Right renal pelvis (tissue), 4 donors: ENCODE measurements at regions not wholly inside any gene's neighbourhood (a gene's known extent, or its start where the extent isn't known, plus 50 kb on each side); places are given as distances from the start of the nearest gene placed in this dataset.

Experiments used
- DNase-seq, 4 donors: peaks; one replicate each; pipeline ENCODE4 v3.0.0-alpha.2; 2013; ENCODE audit warnings: low read depth in 4 of 4, low spot score in 3 of 4, missing footprints in 1 of 4

DNA sequence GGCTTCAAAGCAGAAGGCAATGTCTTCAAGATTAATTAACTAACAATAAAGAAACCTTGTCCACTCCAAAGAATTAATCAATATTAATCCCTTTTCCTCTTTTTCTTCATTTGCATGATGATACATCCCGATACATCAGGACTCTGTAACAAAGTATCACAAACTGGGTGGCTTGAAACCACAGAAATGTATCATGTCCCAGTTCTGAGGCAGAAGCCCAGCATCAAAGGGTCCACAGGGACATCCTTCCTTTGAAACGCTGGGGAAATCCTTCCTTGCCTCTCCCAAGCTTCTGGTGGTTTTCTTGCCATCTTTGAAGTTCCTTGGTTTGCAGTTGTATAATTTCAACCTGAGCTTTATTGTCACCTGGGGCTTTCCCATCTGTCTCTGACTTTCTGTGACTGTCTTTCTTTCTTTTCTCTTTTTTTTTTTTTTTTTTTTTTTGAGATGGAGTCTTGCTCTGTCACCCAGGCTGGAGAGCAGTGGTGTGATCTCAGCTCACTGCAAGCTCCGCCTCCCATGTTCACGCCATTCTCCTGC is 210.2 kb upstream of the ADARB2 start:
- no peak for DNase-seq

DNA sequence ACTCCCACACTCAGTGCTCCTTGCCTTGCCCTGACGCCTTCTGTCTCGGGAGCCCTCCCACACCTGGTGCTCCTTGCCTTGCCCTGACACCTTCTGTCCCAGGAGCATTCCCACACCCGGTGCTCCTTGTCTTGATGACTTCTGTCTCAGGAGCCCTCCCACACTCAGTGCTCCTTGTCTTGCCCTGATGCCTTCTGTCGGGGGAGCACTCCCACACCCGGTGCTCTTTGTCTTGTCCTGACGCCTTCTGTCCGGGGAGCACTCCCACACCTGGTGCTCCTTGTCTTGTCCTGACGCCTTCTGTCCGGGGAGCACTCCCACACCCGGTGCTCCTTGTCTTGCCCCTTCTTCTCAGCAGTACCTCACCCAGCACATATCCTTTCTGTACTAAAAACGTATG is 207.2 kb upstream of the ADARB2 start:
- DNase-seq, result no peak

DNA sequence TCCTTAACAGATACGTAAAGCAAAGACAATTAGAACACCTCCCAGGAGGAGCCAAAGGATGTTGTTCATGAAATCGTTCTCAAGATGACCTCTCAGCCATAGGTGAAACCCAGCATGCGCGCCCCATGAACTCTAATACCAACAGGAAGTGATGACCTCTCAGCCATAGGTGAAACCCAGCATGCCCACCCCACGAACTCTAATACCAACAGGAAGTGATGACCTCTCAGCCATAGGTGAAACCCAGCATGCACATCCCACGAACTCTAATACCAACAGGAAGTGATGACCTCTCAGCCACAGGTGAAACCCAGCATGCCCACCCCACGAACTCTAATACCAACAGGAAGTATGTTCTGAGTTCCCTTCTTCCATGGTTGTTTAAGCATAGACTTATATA is 205.2 kb upstream of the ADARB2 start:
- no peak for DNase-seq

DNA sequence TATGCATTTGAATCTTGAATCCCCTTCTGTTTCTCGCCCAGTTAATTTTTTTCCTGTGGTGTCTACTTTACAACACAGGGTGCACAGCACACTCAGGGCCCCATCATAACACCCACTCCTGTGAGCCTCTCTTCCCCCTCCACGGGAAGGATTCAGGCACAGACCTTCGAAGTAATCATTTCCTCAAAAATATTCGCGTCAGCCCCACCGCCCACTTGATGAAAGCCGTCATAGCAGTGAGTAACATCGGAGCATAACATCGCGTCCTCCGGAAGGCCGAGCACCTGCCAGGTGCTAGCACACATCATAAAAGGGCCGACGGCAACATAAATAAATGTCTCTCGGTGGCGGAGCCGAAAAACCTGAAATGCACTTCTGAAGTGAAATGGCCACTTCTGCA is 201.7 kb upstream of the ADARB2 start:
- DNase-seq, result no peak

DNA sequence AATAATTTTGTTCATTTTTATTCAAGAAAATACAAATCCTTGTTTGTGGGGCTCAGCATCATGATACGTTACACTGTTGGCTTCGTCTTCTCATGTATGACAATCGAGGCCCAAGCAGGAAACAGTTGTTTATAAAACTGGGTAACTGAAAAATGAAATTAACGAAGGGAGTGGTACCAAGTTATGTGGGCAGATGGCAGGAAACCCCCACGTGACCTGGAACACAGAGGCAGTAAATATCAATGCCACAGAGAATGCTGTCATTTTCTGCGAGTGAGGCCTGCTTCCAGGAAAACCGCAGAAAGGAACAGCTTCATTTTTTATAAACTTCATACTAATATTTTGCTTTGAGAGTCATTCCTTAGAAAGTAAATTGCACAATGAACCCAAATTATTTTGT is 201.0 kb upstream of the ADARB2 start:
- DNase-seq, result no peak

DNA sequence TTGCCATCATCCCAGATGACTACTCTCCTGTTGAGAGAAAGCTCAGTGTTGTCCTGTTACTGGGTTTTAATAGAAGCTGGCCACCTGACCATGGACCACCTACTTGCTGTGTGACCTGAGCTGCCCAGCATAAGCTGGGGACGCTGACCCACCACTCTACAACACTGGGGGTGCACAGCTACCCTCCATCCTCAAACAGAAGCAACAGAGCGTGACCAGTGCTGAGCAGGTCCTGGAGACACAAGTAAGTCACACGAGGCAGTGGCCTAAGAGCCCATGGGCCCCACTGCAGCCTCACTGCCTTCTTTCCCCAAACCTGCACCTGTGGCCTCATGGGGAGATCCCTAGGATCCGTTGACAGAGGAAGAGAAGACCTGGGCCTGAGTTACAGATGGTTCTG is 198.6 kb upstream of the ADARB2 start:
- no peak for DNase-seq

DNA sequence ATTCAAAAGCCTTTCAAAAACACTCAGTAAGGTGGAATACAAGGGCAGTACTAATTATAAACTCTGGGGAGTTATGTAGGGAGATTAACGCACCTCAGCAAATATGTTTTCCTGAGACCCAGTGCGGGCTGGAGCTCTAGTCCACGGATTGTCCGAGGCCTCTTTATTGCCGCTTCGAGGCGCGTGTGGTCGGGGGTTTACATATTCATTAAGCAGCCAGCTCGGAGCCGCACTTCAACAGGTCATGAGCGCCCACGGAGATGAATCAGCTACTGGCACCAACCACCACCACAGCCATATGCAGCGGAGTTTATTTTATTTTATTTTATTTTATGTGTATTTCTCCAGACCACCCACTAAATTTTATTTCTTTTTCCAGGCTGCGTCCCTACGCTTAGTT is 195.9 kb upstream of the ADARB2 start:
- no peak for DNase-seq

DNA sequence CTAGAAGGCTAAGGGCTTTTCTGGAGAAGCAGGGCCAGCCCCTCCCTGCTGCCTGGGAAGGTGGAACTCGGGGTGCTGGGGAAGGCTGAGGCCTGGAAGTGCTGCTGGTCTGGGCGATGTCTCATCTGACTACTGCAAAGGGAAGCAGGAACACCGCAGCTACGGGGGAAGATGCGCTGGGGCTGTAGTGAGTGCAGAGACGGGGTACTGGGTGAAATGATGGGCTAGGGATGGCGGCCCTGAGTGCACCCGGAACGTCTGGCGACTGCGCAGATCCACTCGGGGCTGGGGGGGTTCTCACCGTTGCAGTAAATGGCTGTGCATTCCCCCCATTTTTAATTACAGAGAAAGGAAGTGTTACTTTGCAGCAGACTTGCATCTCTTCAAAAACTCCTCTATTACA is 195.4 kb upstream of the ADARB2 start:
- DNase-seq, result no peak

DNA sequence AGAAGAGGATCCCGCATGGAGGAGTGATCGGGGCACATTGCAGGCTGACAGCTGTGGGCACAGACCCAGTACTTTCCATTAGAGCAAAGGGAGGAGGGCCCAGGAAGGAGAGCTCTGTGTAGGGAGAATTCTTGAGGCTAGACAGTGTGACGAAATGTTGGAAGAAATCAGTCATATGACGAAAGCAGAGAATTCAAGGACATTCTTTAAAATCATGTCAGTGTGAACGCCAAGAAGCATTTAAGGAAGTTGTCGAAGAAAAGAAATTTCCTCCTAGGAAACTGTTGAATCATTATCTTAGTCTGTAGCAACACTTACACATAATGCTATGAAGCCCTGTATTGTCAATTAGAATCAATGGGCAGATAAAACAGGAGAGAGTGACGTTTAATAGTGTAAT is 191.3 kb upstream of the ADARB2 start:
- no peak for DNase-seq

DNA sequence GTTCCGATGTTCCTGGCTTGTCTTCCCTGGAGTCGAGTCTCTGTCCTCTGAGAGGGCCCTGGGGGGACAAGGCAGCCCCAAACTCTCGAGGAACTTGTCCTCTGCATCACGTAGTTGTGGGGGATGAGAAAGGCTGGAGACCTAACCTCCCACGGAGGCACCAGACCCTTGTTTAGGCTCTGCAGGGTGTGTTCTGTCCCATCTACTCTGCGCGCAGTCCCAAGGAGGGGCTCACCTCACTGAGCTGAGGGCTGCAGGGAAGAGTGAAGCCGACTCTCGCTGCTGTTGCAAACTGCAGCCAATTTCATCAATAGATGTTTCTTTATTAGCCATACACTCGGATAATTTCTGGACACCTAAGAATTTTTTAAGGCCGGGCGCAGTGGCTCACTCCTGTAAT is 186.7 kb upstream of the ADARB2 start:
- no peak for DNase-seq

DNA sequence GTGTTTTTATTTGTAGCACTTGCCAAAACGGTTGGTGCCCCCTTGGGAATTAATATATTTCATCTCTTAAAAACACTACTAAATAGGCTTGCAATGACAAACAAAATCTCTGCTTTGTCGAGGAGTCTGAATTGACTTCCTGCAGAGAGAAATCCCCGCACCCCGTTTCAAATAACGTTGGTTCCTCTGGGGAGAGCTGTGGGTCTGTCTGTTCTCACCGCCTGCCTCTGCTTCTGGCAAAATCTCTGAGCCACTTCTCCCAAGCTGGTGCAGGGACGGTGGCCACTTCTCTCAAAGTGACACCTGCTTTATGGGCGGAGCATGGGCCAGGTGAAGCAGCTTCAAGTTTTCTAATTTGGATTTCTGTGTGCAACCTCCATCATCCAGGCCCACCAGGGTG is 186.3 kb upstream of the ADARB2 start:
- no peak for DNase-seq

DNA sequence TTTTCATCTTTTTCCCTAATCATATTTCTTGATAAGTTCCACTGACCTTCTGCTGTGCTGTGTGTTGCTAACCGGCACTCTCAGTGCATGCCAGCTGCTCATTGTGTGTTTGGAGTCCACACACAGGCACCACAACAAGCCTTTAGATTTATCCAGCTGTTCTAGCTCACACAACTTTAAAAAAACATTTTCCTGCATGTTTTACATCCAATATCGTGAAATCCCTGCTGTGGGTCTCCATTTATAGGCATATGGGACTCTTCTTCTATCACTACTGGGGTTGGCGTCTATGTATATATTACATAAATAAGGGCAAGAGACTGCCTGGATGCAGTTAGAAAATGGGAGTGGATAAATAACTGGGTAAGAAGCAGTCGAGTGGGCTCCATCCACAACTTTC is 183.6 kb upstream of the ADARB2 start:
- DNase-seq, result no peak

DNA sequence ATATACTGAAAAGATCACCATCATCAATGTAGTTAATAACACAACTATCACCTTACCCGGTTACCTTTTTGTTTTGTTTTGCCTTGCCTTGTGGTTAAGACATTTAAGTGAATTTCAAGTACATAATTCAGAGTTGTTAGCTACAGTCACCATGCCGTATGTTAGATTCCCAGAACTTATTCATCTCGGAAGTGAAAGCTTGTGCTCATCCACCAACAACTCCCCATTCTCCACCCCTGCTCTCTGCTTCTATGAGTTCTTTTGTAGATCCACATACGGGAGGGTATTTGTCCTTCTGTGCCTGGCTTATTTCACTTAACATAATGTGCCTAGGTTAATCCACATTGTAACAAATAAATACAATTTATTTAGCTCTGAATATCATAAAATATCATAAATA is 182.8 kb upstream of the ADARB2 start:
- DNase-seq, result no peak

DNA sequence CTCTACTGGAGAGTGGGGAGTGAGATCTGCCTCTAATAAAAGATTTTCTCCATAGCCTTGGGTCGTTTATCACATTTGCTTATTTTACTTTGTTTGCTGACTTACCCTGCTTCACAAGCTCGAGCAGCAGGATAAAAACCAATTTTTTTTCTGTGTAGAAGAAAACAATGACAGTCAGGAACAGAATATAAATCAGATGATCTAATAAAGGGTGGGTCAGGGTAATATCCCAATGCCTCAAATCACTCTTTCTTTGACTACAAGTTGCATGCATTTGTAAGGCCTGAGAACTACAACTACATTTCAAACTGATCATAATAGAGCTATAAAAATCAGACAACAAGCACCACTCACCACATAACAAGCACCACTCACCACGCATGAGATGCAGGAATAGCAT is 174.4 kb upstream of the ADARB2 start:
- no peak for DNase-seq

DNA sequence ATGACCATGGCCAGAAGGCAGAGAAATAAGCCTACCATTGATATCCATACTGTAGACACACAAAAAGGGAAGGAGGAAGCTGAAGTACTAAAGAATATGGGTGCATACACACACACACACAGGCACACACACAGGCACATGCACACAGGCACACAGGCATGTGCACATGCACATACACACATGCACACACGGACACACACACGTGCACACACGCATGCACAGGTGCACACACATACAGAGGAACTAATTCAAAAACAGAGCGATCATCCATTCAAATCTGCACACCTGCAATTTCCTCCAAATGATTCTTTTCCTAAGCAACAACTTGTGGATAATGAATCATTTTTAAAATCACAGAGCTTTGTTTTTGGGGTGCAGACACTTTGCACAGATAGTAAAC is 166.7 kb upstream of the ADARB2 start:
- no peak for DNase-seq

DNA sequence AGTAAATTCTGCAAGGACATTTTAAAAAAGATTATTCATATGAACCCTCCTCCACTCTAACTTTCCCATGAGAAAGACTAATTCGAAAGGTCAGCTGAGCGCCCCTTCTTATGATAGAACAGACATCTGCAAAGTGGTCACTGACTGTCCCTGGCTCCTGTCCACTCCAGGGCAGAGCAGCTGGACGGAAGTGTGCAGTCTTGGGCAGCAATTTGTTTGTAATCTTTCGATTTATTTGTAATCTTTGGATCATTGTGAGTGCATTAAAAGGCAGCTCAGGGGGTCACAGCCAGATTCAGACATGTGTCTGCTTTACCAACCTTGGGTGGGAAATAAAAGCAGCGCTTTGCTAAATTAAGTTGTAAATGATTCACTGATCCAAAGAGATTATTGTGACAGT is 158.8 kb upstream of the ADARB2 start:
- DNase-seq, result no peak

DNA sequence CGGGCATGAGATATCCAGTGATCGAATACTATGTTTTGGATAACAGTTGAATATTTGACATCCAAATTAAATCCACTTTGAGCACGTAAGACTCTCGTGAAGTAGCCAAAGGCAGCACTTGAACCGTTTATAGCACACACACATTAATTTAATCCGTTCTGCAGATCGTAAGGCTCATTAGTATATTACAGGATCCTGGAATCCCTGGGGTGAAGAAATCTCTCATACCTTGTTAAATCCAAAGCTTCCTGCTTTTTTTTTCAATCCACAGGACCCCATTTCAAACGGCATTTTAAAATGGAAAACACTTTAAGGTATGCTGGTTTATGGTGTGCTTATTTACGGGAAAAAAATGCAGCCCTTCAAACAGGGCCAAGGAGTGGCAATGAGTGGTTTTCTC is 158.4 kb upstream of the ADARB2 start:
- DNase-seq, result no peak

DNA sequence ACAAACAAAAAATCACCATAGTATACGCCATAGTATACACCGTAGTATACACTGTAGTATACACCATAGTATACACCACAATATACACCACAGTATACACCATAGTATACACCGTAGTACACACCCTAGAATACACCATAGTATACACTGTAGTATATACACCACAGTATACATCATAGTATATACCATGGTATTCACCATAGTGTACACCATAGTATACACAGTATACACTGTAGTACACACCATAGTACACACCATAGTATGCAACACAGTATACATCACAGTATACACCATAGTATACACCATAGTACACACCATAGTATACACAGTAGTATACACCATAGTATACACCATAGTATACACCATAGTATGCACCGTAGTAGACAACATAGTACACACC is 157.6 kb upstream of the ADARB2 start:
- DNase-seq, result no peak

DNA sequence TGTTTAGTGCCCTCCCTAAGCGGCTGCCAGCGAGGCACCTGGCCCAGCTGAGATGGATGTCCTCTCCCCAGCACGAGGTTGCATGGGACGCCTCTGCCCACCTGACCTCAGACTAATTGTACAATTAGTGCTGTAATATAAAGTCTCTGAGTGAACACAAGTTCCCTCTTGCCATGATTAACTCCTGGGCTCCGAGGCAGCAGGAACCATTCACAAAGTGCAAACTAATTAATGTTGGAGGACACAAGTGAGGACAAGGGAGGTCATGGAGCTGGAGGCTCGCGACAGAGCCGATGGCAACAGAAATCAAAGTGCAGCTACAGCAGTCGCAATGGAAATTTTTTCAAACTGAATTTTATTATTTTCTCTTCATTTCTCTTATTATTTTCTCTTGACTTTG is 156.6 kb upstream of the ADARB2 start:
- DNase-seq, result no peak

DNA sequence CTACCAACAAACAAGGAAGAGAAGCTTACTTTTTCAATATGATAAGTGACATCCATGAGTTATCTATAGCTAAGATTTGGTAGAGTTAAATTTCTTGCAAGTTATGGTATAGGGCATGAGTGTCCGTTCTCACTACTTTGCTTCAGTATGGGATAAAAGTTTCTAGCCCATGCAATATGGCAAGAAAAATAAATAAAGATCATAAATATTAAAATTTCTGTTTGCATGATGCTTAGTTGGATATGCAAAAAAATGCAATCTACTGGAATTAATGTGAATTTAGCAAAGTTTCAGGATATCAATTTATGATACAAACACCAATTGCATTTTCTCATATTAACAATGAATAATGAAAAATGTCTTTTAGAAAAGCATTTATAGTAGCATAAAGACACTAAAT is 148.7 kb upstream of the ADARB2 start:
- DNase-seq, result no peak

DNA sequence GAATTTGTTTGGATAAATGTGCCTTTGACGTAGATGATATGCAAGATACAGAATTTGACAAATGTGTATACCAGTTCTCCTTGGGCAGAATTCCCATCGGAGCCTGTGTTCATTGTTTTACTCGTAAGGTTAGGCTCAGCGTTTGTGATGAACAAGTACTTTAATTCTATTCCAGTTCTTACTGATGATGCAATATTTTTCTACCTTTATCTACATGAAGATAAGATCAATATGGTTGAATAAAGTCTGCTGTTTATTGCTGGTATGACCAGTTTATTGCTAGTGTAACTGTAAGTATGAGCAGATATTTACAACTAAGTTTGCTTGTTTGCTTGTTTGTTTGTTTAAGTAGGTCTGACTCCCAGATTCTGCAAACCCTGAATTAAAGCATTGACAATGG is 145.4 kb upstream of the ADARB2 start:
- no peak for DNase-seq

DNA sequence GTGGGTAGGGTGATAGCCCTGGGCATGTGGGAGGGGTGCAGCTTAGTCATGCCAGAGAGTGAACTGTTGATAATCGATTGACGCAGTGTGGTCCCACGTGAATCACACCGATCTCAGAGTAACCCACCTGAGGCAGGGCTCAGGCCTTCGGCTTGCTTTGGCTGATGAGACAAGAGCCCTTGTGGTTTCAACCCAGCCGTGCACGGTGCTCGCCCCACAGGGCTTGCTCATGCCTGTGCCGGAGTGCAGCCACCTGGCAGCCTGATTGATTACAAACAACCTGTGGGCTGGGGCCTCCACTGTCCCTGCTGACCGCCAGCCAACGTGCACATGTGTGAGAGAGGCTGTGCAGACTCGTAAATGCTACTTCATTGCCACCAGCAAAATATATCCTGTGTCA is 144.9 kb upstream of the ADARB2 start:
- DNase-seq, result no peak

DNA sequence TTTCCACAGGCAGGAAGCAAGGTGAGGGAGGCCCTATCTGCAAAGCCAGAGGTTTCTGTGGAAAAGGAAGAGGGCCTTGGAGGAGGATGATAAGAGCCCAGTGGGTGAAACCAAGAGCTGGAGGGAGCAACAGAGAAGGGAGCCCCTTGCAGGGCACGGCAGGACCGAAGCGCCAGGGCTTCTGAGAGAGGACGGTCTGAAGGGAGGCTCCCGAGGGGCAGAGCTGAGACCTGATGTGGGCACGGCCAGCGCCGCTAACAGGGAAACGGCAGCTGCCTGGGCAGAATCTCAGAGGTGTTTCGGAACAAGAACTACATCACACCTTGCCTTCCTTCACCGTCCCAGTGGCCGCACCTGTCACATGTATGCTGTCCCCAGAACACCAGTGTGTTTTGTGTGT is 144.3 kb upstream of the ADARB2 start:
- DNase-seq, result no peak

DNA sequence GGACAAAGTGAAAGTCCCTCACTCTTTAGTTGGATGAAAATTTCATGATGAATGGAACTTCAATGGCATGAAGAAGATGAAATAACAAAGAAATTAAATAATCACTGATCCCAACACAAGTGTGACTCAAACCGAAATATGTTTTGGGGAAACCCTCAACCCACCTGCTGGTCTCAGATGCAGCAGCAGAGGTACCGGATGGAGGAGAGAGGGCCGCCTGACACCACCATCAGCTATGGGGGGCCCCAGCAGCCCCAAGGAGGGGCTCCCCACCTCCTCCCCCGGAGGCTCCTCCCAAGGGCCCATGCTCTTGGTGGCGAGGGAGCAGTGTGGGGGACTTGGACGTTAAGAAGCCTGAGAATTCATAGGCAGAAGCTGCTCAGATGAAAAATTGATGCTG is 137.2 kb upstream of the ADARB2 start:
- DNase-seq, result no peak
